ENCODE measurements at regions not wholly inside any gene's neighbourhood (a gene's known extent, or its start where the extent isn't known, plus 50 kb on each side); places are given as distances from the start of the nearest gene placed in this dataset.

- TF ChIP-seq POLR2AphosphoS5 (IDR thresholded peaks at IDR 0.05; ENCODE audit: low read depth, low read length) (no peak), POLR2A (IDR thresholded peaks at IDR 0.05; ENCODE audit: low read depth, low read length) (no peak)
Measured at GRCh38 chr2:209097168-209097567, 326.7 kb upstream of the MAP2 start.

Data from GM12892 (cell line).